ENCODE measurements at regions not wholly inside any gene's neighbourhood (a gene's known extent, or its start where the extent isn't known, plus 50 kb on each side); places are given as distances from the start of the nearest gene placed in this dataset.

GRCh38 chr13:65594298-65594781, 1635.8 kb downstream of the PCDH9 start:
- TF ChIP-seq CTCF (IDR thresholded peaks at IDR 0.05) (no peak), ZFX (IDR thresholded peaks at IDR 0.05; ENCODE audit: borderline replicate concordance) (no peak)

All from 22Rv1 (cell line).